ENCODE measurements at regions not wholly inside any gene's neighbourhood (a gene's known extent, or its start where the extent isn't known, plus 50 kb on each side); places are given as distances from the start of the nearest gene placed in this dataset.

DNA sequence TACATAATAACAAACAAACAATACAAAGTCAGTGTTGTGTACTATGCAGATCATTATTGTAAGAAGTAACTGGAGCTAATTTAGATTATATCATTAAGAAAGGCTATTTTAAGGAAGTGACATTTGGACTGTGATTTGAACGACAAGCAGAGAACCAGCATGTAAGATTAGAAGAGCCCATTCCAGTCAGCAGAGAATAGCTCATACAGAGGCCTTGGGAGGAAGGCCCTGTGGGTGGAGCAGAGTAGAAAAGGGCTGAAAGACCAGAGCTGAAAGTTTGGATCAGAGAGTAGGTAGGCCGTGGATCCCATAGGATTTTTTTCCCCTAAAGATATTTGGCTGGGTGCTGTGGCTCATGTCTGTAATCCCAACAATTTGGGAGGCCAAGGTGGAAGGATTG, 190.1 kb downstream of the OMA1 start:
- no peak for DNase-seq (ENCODE audit: extremely low read depth, low read depth)
- TF ChIP-seq, protein P1, sequence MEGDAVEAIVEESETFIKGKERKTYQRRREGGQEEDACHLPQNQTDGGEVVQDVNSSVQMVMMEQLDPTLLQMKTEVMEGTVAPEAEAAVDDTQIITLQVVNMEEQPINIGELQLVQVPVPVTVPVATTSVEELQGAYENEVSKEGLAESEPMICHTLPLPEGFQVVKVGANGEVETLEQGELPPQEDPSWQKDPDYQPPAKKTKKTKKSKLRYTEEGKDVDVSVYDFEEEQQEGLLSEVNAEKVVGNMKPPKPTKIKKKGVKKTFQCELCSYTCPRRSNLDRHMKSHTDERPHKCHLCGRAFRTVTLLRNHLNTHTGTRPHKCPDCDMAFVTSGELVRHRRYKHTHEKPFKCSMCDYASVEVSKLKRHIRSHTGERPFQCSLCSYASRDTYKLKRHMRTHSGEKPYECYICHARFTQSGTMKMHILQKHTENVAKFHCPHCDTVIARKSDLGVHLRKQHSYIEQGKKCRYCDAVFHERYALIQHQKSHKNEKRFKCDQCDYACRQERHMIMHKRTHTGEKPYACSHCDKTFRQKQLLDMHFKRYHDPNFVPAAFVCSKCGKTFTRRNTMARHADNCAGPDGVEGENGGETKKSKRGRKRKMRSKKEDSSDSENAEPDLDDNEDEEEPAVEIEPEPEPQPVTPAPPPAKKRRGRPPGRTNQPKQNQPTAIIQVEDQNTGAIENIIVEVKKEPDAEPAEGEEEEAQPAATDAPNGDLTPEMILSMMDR (IDR thresholded peaks at IDR 0.05; ENCODE audit: low read depth, low read length, missing control alignments): no peak
- H3K4me3 ChIP-seq (replicated peaks; ENCODE audit: low read depth, low read length): no peak overlapping the region

DNA sequence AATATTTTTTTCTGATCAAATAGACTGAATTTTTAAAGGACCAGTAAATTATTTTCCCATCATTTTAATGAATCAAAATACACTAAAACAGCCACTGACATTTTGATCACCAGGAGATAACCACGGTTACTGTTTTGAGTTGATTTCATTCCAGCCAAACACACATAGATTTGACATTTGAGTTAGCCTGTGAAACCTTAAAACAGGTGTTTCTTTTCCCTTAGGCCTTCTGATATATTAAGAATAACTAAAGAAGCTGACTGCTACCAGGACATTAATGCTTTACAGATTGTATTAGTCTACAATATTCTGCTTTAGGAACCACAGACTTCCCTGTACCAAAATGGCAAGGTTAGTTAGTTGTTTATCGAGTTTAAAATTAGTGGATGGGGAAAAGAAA, 193.4 kb downstream of the OMA1 start:
- TF ChIP-seq, protein P1 (IDR thresholded peaks at IDR 0.05; ENCODE audit: low read depth, low read length, missing control alignments): no peak
- H3K4me3 ChIP-seq (replicated peaks; ENCODE audit: low read depth, low read length): no peak overlapping the region
- DNase-seq (ENCODE audit: extremely low read depth, low read depth): no peak

DNA sequence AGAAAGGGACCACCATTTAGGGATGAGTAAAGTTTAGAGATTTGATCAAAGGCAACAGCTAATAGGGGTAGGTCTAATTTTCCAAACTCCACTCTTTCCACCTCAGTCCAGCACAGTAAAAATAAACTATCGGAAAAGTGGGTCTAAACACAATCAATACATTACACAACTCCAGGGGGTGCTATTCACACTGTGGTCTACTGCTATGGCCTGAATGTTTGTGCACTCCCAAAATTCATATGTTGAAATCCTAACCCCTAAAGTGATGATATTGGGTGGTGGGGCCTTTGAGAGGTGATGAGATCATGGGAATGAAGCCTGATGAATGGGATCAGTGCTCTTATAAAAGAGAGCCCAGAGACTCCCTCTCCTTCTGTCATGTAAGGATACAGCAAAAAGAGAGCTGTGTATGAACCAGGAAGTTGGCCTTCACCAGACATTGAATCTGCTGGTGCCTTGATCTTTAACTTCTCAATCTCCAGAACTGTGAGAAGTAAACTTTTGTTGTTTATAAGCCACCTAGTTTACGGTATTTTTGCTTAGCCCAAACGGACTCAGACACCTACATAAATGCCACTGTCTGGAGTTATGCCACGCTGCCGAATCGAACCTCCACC, 193.9 kb downstream of the OMA1 start:
- H3K4me3 ChIP-seq (replicated peaks; ENCODE audit: low read depth, low read length): no peak overlapping the region
- TF ChIP-seq, protein P1 (IDR thresholded peaks at IDR 0.05; ENCODE audit: low read depth, low read length, missing control alignments): no peak
- no peak for DNase-seq (ENCODE audit: extremely low read depth, low read depth)

DNA sequence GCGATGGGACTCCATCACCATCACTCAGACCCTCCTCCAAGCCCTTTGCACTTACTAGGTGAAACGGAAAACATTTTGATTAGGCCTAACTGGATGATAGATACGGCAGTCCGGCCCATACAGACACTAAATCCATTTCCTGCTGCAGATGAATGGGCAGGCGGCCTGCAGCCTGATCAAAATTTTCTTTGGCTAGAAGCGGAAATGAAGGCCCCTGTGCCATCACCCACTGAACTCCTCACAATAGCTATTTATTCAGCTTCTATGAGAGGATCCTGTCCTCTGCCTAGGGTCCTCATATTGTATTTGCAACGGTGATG, 200.5 kb downstream of the OMA1 start:
- DNase-seq (ENCODE audit: extremely low read depth, low read depth): no peak
- TF ChIP-seq, protein P1 (IDR thresholded peaks at IDR 0.05; ENCODE audit: low read depth, low read length, missing control alignments): no peak
- no peak overlapping the region for H3K4me3 ChIP-seq (replicated peaks; ENCODE audit: low read depth, low read length)

DNA sequence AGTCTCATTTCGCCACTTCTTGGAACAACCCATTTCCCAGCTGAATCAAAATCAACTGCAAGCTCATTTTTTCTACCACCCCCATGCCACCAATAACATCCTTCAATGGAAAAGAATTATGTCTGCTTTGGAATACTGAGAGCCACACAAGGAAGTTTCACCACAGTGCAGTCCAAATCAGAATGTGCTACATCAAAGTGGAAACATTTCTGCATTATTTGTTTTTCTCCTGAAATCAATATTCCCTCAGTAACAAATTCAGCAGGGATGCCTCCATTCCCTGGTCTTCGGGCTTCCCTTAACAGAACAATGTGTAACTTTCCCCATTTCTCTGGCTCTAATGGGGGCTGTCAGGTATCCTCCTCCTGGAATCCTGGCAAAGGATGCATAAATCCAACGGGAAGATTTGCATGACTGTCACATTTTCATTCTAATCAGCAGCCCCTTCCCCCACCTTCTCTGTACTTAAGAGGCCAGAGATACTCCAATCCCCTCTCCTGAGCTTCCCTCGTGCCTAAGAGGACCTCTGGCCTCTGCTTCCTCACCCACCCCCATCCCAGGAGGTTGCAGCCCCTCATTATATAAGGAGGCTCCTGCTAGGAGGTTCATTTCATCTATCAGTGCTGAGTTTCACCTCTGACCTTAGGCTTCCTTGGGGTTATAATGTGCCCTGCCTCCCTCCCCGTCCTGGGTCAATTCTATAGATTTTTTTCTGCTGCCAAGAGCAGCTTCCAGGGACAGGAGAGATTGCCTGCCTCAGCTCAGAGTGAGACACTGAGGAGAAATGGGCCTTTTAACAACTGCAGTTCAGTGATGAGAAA, 201.1 kb downstream of the OMA1 start:
- no peak overlapping the region for H3K4me3 ChIP-seq (replicated peaks; ENCODE audit: low read depth, low read length)
- TF ChIP-seq, protein P1 (IDR thresholded peaks at IDR 0.05; ENCODE audit: low read depth, low read length, missing control alignments): no peak
- DNase-seq (ENCODE audit: extremely low read depth, low read depth): no peak

DNA sequence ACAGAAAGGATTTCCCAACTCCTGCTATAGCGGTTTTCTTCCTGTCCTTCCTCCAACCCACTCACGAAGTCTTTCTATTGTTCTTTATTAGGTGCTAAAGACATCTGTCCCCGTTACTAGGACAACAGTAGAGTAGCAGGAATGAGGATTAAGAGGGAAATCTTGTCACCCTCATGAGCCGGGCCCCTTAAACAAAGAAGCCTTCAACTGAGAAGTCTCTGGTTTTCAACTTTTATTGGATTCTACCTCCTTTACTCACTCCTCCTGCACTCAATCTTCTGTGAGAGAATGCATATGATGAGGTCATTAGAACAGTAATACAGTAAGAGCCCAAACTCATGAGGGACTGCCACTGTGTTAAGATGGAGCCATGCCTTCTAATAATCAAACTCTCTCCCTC, 206.3 kb downstream of the OMA1 start:
- TF ChIP-seq, protein P1 (IDR thresholded peaks at IDR 0.05; ENCODE audit: low read depth, low read length, missing control alignments): no peak
- DNase-seq (ENCODE audit: extremely low read depth, low read depth): no peak
- H3K4me3 ChIP-seq (replicated peaks; ENCODE audit: low read depth, low read length): no peak overlapping the region

All from HFF-Myc (cell line).